ENCODE measurements at regions not wholly inside any gene's neighbourhood (a gene's known extent, or its start where the extent isn't known, plus 50 kb on each side); places are given as distances from the start of the nearest gene placed in this dataset.

GRCh38 chr12:83859021-83859420 is 1053.6 kb downstream of the SLC6A15 start:
- Histone ChIP-seq H2AFZ (ENCODE audit: low read depth, low read length) (no peak overlapping the region), H3K9ac (ENCODE audit: low read depth, low read length) (no peak overlapping the region), H3K79me2 (ENCODE audit: insufficient read depth, low read length) (no peaks in the 10 kb centered on the region), H3K9me3 (ENCODE audit: insufficient read depth, low read length, severe bottlenecking) (peaks cover 14% of the 10 kb centered on the region), H3K4me1 (ENCODE audit: insufficient read depth, low read length) (no peaks in the 10 kb centered on the region), H3K27ac (ENCODE audit: low read length) (no peak overlapping the region), H3K4me3 (ENCODE audit: low read depth in 1 of 2, low read length in 2 of 2) (no peak overlapping the region), H3K4me2 (ENCODE audit: insufficient read depth, low read length) (no peak overlapping the region), H3K36me3 (ENCODE audit: insufficient read depth, low read length) (no peaks in the 10 kb centered on the region), H3K27me3 (ENCODE audit: insufficient read depth, low read length, poor library complexity) (no peaks in the 10 kb centered on the region), H4K20me1 (ENCODE audit: insufficient read depth, low read length) (no peaks in the 10 kb centered on the region)
- TF ChIP-seq CTCF (IDR thresholded peaks at IDR 0.05; ENCODE audit: borderline replicate concordance, extremely low read depth, low read length, poor library complexity, severe bottlenecking) (no peak), EZH2 (IDR thresholded peaks at IDR 0.05; ENCODE audit: borderline replicate concordance, low read depth, low read length, severe bottlenecking) (no peak)
- ATAC-seq (ENCODE audit: insufficient read depth, low read depth), result no peak
- no peak for DNase-seq

GRCh38 chr12:83856803-83857202 is 1055.8 kb downstream of the SLC6A15 start:
- no peak overlapping the region for H3K4me2 ChIP-seq (ENCODE audit: insufficient read depth, low read length)
- no peak for DNase-seq
- no peak for ATAC-seq (ENCODE audit: insufficient read depth, low read depth)
- H3K36me3 ChIP-seq (ENCODE audit: insufficient read depth, low read length), result no peaks in the 10 kb centered on the region
- H3K27ac ChIP-seq (ENCODE audit: low read length), result no peak overlapping the region
- H2AFZ ChIP-seq (ENCODE audit: low read depth, low read length), result no peak overlapping the region
- H4K20me1 ChIP-seq (ENCODE audit: insufficient read depth, low read length), result no peaks in the 10 kb centered on the region
- no peak overlapping the region for H3K4me3 ChIP-seq (ENCODE audit: low read depth in 1 of 2, low read length in 2 of 2)
- no peak overlapping the region for H3K9ac ChIP-seq (ENCODE audit: low read depth, low read length)
- H3K4me1 ChIP-seq (ENCODE audit: insufficient read depth, low read length), result no peaks in the 10 kb centered on the region
- H3K9me3 ChIP-seq (ENCODE audit: insufficient read depth, low read length, severe bottlenecking), result peaks cover 14% of the 10 kb centered on the region
- no peaks in the 10 kb centered on the region for H3K79me2 ChIP-seq (ENCODE audit: insufficient read depth, low read length)
- H3K27me3 ChIP-seq (ENCODE audit: insufficient read depth, low read length, poor library complexity), result no peaks in the 10 kb centered on the region
- TF ChIP-seq CTCF (IDR thresholded peaks at IDR 0.05; ENCODE audit: borderline replicate concordance, extremely low read depth, low read length, poor library complexity, severe bottlenecking) (no peak), EZH2 (IDR thresholded peaks at IDR 0.05; ENCODE audit: borderline replicate concordance, low read depth, low read length, severe bottlenecking) (no peak)

GRCh38 chr12:83850531-83850930 is 1062.1 kb downstream of the SLC6A15 start:
- H3K9me3 ChIP-seq (ENCODE audit: insufficient read depth, low read length, severe bottlenecking), result no peaks in the 10 kb centered on the region
- ATAC-seq (ENCODE audit: insufficient read depth, low read depth), result no peak
- H3K4me1 ChIP-seq (ENCODE audit: insufficient read depth, low read length), result no peaks in the 10 kb centered on the region

More at GRCh38 chr12:83850531-83850930, 1062.1 kb downstream of the SLC6A15 start:
- no peak overlapping the region for H3K27ac ChIP-seq (ENCODE audit: low read length)
- no peak for TF ChIP-seq EZH2 (IDR thresholded peaks at IDR 0.05; ENCODE audit: borderline replicate concordance, low read depth, low read length, severe bottlenecking)
- TF ChIP-seq CTCF (IDR thresholded peaks at IDR 0.05; ENCODE audit: borderline replicate concordance, extremely low read depth, low read length, poor library complexity, severe bottlenecking), result no peak
- H3K27me3 ChIP-seq (ENCODE audit: insufficient read depth, low read length, poor library complexity), result no peaks in the 10 kb centered on the region
- DNase-seq, result no peak
- H3K4me2 ChIP-seq (ENCODE audit: insufficient read depth, low read length), result no peak overlapping the region
- no peak overlapping the region for H2AFZ ChIP-seq (ENCODE audit: low read depth, low read length)
- H3K36me3 ChIP-seq (ENCODE audit: insufficient read depth, low read length), result no peaks in the 10 kb centered on the region
- no peaks in the 10 kb centered on the region for H4K20me1 ChIP-seq (ENCODE audit: insufficient read depth, low read length)
- no peaks in the 10 kb centered on the region for H3K79me2 ChIP-seq (ENCODE audit: insufficient read depth, low read length)
- H3K4me3 ChIP-seq (ENCODE audit: low read depth in 1 of 2, low read length in 2 of 2), result no peak overlapping the region
- no peak overlapping the region for H3K9ac ChIP-seq (ENCODE audit: low read depth, low read length)

Data from DND-41 (cell line).